ENCODE measurements at regions not wholly inside any gene's neighbourhood (a gene's known extent, or its start where the extent isn't known, plus 50 kb on each side); places are given as distances from the start of the nearest gene placed in this dataset.

- Histone ChIP-seq H3K9ac (ENCODE audit: low read length) (no peak overlapping the region), H3K27me3 (ENCODE audit: control insufficient read depth, insufficient read depth, low read length) (no peaks in the 10 kb centered on the region), H3K9me3 (ENCODE audit: control insufficient read depth, low read length) (no peaks in the 10 kb centered on the region), H3K4me3 (ENCODE audit: low read length) (no peak overlapping the region), H3K36me3 (ENCODE audit: control insufficient read depth, insufficient read depth, low read length) (no peaks in the 10 kb centered on the region), H3K4me1 (ENCODE audit: control insufficient read depth, insufficient read depth, low read length) (no peaks in the 10 kb centered on the region)
These were observed 99.1 kb upstream of the SEC61G start for GRCh38 chr7:54858008-54858692.

- H3K4me1 ChIP-seq (ENCODE audit: control insufficient read depth, insufficient read depth, low read length) = no peaks in the 10 kb centered on the region
- H3K36me3 ChIP-seq (ENCODE audit: control insufficient read depth, insufficient read depth, low read length) = no peaks in the 10 kb centered on the region
- no peak overlapping the region for H3K4me3 ChIP-seq (ENCODE audit: low read length)
- no peaks in the 10 kb centered on the region for H3K27me3 ChIP-seq (ENCODE audit: control insufficient read depth, insufficient read depth, low read length)
- no peaks in the 10 kb centered on the region for H3K9me3 ChIP-seq (ENCODE audit: control insufficient read depth, low read length)
- no peak overlapping the region for H3K9ac ChIP-seq (ENCODE audit: low read length)
These were observed 100.1 kb upstream of the SEC61G start for GRCh38 chr7:54859066-54859465.

GRCh38 chr7:54859545-54859944 lies 100.5 kb upstream of the SEC61G start:
- Histone ChIP-seq H3K4me1 (ENCODE audit: control insufficient read depth, insufficient read depth, low read length) (no peaks in the 10 kb centered on the region), H3K27me3 (ENCODE audit: control insufficient read depth, insufficient read depth, low read length) (no peaks in the 10 kb centered on the region), H3K9ac (ENCODE audit: low read length) (no peak overlapping the region), H3K9me3 (ENCODE audit: control insufficient read depth, low read length) (no peaks in the 10 kb centered on the region), H3K4me3 (ENCODE audit: low read length) (no peak overlapping the region), H3K36me3 (ENCODE audit: control insufficient read depth, insufficient read depth, low read length) (no peaks in the 10 kb centered on the region)

- Histone ChIP-seq H3K4me1 (ENCODE audit: control insufficient read depth, insufficient read depth, low read length) (no peaks in the 10 kb centered on the region), H3K36me3 (ENCODE audit: control insufficient read depth, insufficient read depth, low read length) (no peaks in the 10 kb centered on the region), H3K27me3 (ENCODE audit: control insufficient read depth, insufficient read depth, low read length) (no peaks in the 10 kb centered on the region), H3K9me3 (ENCODE audit: control insufficient read depth, low read length) (no peaks in the 10 kb centered on the region), H3K9ac (ENCODE audit: low read length) (no peak overlapping the region), H3K4me3 (ENCODE audit: low read length) (no peak overlapping the region)
These were observed 101.2 kb upstream of the SEC61G start for GRCh38 chr7:54860003-54860775.

GRCh38 chr7:54860843-54861242 lies 101.8 kb upstream of the SEC61G start:
- H3K36me3 ChIP-seq (ENCODE audit: control insufficient read depth, insufficient read depth, low read length) = no peaks in the 10 kb centered on the region
- no peak overlapping the region for H3K9ac ChIP-seq (ENCODE audit: low read length)
- H3K9me3 ChIP-seq (ENCODE audit: control insufficient read depth, low read length) = no peaks in the 10 kb centered on the region
- H3K4me1 ChIP-seq (ENCODE audit: control insufficient read depth, insufficient read depth, low read length) = no peaks in the 10 kb centered on the region
- H3K4me3 ChIP-seq (ENCODE audit: low read length) = no peak overlapping the region
- no peaks in the 10 kb centered on the region for H3K27me3 ChIP-seq (ENCODE audit: control insufficient read depth, insufficient read depth, low read length)

GRCh38 chr7:54864663-54865062 lies 105.7 kb upstream of the SEC61G start:
- H3K27me3 ChIP-seq (ENCODE audit: control insufficient read depth, insufficient read depth, low read length) = no peaks in the 10 kb centered on the region
- no peak overlapping the region for H3K9ac ChIP-seq (ENCODE audit: low read length)
- H3K4me1 ChIP-seq (ENCODE audit: control insufficient read depth, insufficient read depth, low read length) = no peaks in the 10 kb centered on the region
- H3K9me3 ChIP-seq (ENCODE audit: control insufficient read depth, low read length) = no peaks in the 10 kb centered on the region
- no peaks in the 10 kb centered on the region for H3K36me3 ChIP-seq (ENCODE audit: control insufficient read depth, insufficient read depth, low read length)
- H3K4me3 ChIP-seq (ENCODE audit: low read length) = no peak overlapping the region

- Histone ChIP-seq H3K27me3 (ENCODE audit: control insufficient read depth, insufficient read depth, low read length) (no peaks in the 10 kb centered on the region), H3K4me3 (ENCODE audit: low read length) (no peak overlapping the region), H3K36me3 (ENCODE audit: control insufficient read depth, insufficient read depth, low read length) (no peaks in the 10 kb centered on the region), H3K4me1 (ENCODE audit: control insufficient read depth, insufficient read depth, low read length) (no peaks in the 10 kb centered on the region), H3K9me3 (ENCODE audit: control insufficient read depth, low read length) (no peaks in the 10 kb centered on the region), H3K9ac (ENCODE audit: low read length) (no peak overlapping the region)
These were observed 110.5 kb upstream of the SEC61G start for GRCh38 chr7:54869523-54869922.

GRCh38 chr7:54874804-54875203 lies 115.8 kb upstream of the SEC61G start:
- Histone ChIP-seq H3K36me3 (ENCODE audit: control insufficient read depth, insufficient read depth, low read length) (no peaks in the 10 kb centered on the region), H3K9me3 (ENCODE audit: control insufficient read depth, low read length) (no peaks in the 10 kb centered on the region), H3K9ac (ENCODE audit: low read length) (no peak overlapping the region), H3K4me1 (ENCODE audit: control insufficient read depth, insufficient read depth, low read length) (peaks cover 7% of the 10 kb centered on the region), H3K27me3 (ENCODE audit: control insufficient read depth, insufficient read depth, low read length) (no peaks in the 10 kb centered on the region), H3K4me3 (ENCODE audit: low read length) (no peak overlapping the region)

- no peaks in the 10 kb centered on the region for H3K27me3 ChIP-seq (ENCODE audit: control insufficient read depth, insufficient read depth, low read length)
- peaks cover 7% of the 10 kb centered on the region for H3K4me1 ChIP-seq (ENCODE audit: control insufficient read depth, insufficient read depth, low read length)
- no peaks in the 10 kb centered on the region for H3K36me3 ChIP-seq (ENCODE audit: control insufficient read depth, insufficient read depth, low read length)
- H3K4me3 ChIP-seq (ENCODE audit: low read length) = no peak overlapping the region
- no peaks in the 10 kb centered on the region for H3K9me3 ChIP-seq (ENCODE audit: control insufficient read depth, low read length)
- H3K9ac ChIP-seq (ENCODE audit: low read length) = no peak overlapping the region
These were observed 118.7 kb upstream of the SEC61G start for GRCh38 chr7:54877683-54878082.

- Histone ChIP-seq H3K4me1 (ENCODE audit: control insufficient read depth, insufficient read depth, low read length) (peaks cover 7% of the 10 kb centered on the region), H3K36me3 (ENCODE audit: control insufficient read depth, insufficient read depth, low read length) (no peaks in the 10 kb centered on the region), H3K9me3 (ENCODE audit: control insufficient read depth, low read length) (no peaks in the 10 kb centered on the region), H3K27me3 (ENCODE audit: control insufficient read depth, insufficient read depth, low read length) (no peaks in the 10 kb centered on the region), H3K9ac (ENCODE audit: low read length) (no peak overlapping the region), H3K4me3 (ENCODE audit: low read length) (no peak overlapping the region)
These were observed 119.3 kb upstream of the SEC61G start for GRCh38 chr7:54878339-54878738.

- H3K4me1 ChIP-seq (ENCODE audit: control insufficient read depth, insufficient read depth, low read length) = peaks cover 7% of the 10 kb centered on the region
- H3K27me3 ChIP-seq (ENCODE audit: control insufficient read depth, insufficient read depth, low read length) = no peaks in the 10 kb centered on the region
- no peak overlapping the region for H3K9ac ChIP-seq (ENCODE audit: low read length)
- H3K36me3 ChIP-seq (ENCODE audit: control insufficient read depth, insufficient read depth, low read length) = no peaks in the 10 kb centered on the region
- no peak overlapping the region for H3K4me3 ChIP-seq (ENCODE audit: low read length)
- no peaks in the 10 kb centered on the region for H3K9me3 ChIP-seq (ENCODE audit: control insufficient read depth, low read length)
These were observed 120.8 kb upstream of the SEC61G start for GRCh38 chr7:54879776-54880175.

- no peak overlapping the region for H3K4me3 ChIP-seq (ENCODE audit: low read length)
- H3K27me3 ChIP-seq (ENCODE audit: control insufficient read depth, insufficient read depth, low read length) = no peaks in the 10 kb centered on the region
- H3K9me3 ChIP-seq (ENCODE audit: control insufficient read depth, low read length) = no peaks in the 10 kb centered on the region
- no peaks in the 10 kb centered on the region for H3K36me3 ChIP-seq (ENCODE audit: control insufficient read depth, insufficient read depth, low read length)
- peaks cover 7% of the 10 kb centered on the region for H3K4me1 ChIP-seq (ENCODE audit: control insufficient read depth, insufficient read depth, low read length)
- no peak overlapping the region for H3K9ac ChIP-seq (ENCODE audit: low read length)
These were observed 121.4 kb upstream of the SEC61G start for GRCh38 chr7:54880326-54880989.

Data from mucosa of stomach (tissue), 1 donor.